Tongue (tissue), 1 donor: ENCODE measurements at regions not wholly inside any gene's neighbourhood (a gene's known extent, or its start where the extent isn't known, plus 50 kb on each side); places are given as distances from the start of the nearest gene placed in this dataset.

ENCODE experiments used
- DNase-seq: peaks from one replicate; pipeline ENCODE4 v3.0.0-alpha.2; 2015

GRCh38 chr15:91752081-91752785 lies 101.3 kb upstream of the SLCO3A1 start:
- peak; percentile 11 for DNase-seq

- DNase-seq, result no peak
Measured at GRCh38 chr15:91759560-91759959, 93.9 kb upstream of the SLCO3A1 start.

GRCh38 chr15:91765660-91766059 lies 87.8 kb upstream of the SLCO3A1 start:
- DNase-seq, result no peak

- no peak for DNase-seq
Measured at GRCh38 chr15:91769476-91769875, 84.0 kb upstream of the SLCO3A1 start.

- peak; percentile 7 for DNase-seq
Measured at GRCh38 chr15:91769894-91770293, 83.6 kb upstream of the SLCO3A1 start.

GRCh38 chr15:91776104-91776503 lies 77.4 kb upstream of the SLCO3A1 start:
- no peak for DNase-seq

- no peak for DNase-seq
Measured at GRCh38 chr15:91779960-91780359, 73.5 kb upstream of the SLCO3A1 start.

- DNase-seq, result no peak
Measured at GRCh38 chr15:91780387-91780786, 73.1 kb upstream of the SLCO3A1 start.

- DNase-seq, result no peak
Measured at GRCh38 chr15:91782221-91782620, 71.3 kb upstream of the SLCO3A1 start.

- DNase-seq, result no peak
Measured at GRCh38 chr15:91783008-91783407, 70.5 kb upstream of the SLCO3A1 start.

- no peak for DNase-seq
Measured at GRCh38 chr15:91783451-91783850, 70.1 kb upstream of the SLCO3A1 start.

- DNase-seq, result no peak
Measured at GRCh38 chr15:91784973-91785709, 68.4 kb upstream of the SLCO3A1 start.

GRCh38 chr15:91787198-91787597 lies 66.3 kb upstream of the SLCO3A1 start:
- no peak for DNase-seq

GRCh38 chr15:91789136-91789535 lies 64.4 kb upstream of the SLCO3A1 start:
- no peak for DNase-seq

- DNase-seq, result no peak
Measured at GRCh38 chr15:91790836-91791235, 62.7 kb upstream of the SLCO3A1 start.

GRCh38 chr15:91793771-91794170 lies 59.7 kb upstream of the SLCO3A1 start:
- DNase-seq, result no peak

- no peak for DNase-seq
Measured at GRCh38 chr15:91795235-91795634, 58.3 kb upstream of the SLCO3A1 start.

- peak; percentile 38 for DNase-seq
Measured at GRCh38 chr15:91801836-91802534, 51.5 kb upstream of the SLCO3A1 start.

- no peak for DNase-seq
Measured at GRCh38 chr15:91803260-91803659, 50.2 kb upstream of the SLCO3A1 start.
